ENCODE measurements at regions not wholly inside any gene's neighbourhood (a gene's known extent, or its start where the extent isn't known, plus 50 kb on each side); places are given as distances from the start of the nearest gene placed in this dataset.
A peak's percentile ranks its signal among the peaks of the same experiment; 100 is the strongest.

GRCh38 chr13:31044364-31045285 lies 112.2 kb downstream of the TEX26 start:
- TF ChIP-seq CTCF (conservative IDR thresholded peaks at IDR 0.05; ENCODE audit: low read depth in 2 of 2), result peak; percentile 91 to 98
- no peak for TF ChIP-seq POLR2AphosphoS5 (IDR thresholded peaks at IDR 0.05; ENCODE audit: low read depth)
- no peak for TF ChIP-seq NANOG (IDR thresholded peaks at IDR 0.05; ENCODE audit: borderline replicate concordance)
- no peak for TF ChIP-seq EZH2 (IDR thresholded peaks at IDR 0.05; ENCODE audit: low read depth, unreplicated experiment)
- no peak for TF ChIP-seq REST (IDR thresholded peaks at IDR 0.05; ENCODE audit: unreplicated experiment)
- no peak for TF ChIP-seq ZNF462 (CRISPR knock-in tag; IDR thresholded peaks at IDR 0.05)
- no peak for TF ChIP-seq ETS1 (IDR thresholded peaks at IDR 0.05)
- no peak for TF ChIP-seq ZNF114 (CRISPR knock-in tag; IDR thresholded peaks at IDR 0.05)
